Left cardiac atrium (tissue), 4 donors: ENCODE measurements at regions not wholly inside any gene's neighbourhood (a gene's known extent, or its start where the extent isn't known, plus 50 kb on each side); places are given as distances from the start of the nearest gene placed in this dataset.

Experiments
- ATAC-seq, 2 donors: fragments of 200-7000 bp; cut with Tn5 transposase; one replicate each; pipeline ENCODE4 v1.9.1; 2020; ENCODE audit warnings: mild to moderate bottlenecking in 2 of 2, moderate library complexity in 2 of 2
- DNase-seq: peaks from one replicate; pipeline ENCODE4 v3.0.0-alpha.2; 2020
- intact Hi-C, 2 donors: fragments of 100-400 bp; cut with DNase I; formaldehyde crosslinking; loops; one replicate each; pipeline versions ENCODE4 v1.14.1 to v1.15.1; 2022 to 2023
- donor health status: DM: no; HTN: yes; CAD: no.
- donor health status: DM: no; HTN: yes; CAD: no; lungs with severe emphysema.
- donor health status: DM: yes; HTN: yes; CAD: no.
- donor health status: Dilated cardiomyopathy.

- DNase-seq (no peak), ATAC-seq (no peak)
- intact Hi-C loops, result no loop called here
These were observed 380.2 kb downstream of the TXNL1 start for GRCh38 chr18:56258178-56258577.

GRCh38 chr18:56257205-56257604, 381.2 kb downstream of the TXNL1 start:
- ATAC-seq (peak in 1 of 2 donors; percentile 64), DNase-seq (no peak)
- intact Hi-C loops, result no loop called here

- intact Hi-C loops, result no loop called here
- no peak for ATAC-seq
- no peak for DNase-seq
These were observed 381.7 kb downstream of the TXNL1 start for GRCh38 chr18:56256659-56257058.

GRCh38 chr18:56255381-56255780, 383.0 kb downstream of the TXNL1 start:
- ATAC-seq, result no peak
- intact Hi-C loops, result no loop called here
- no peak for DNase-seq

- ATAC-seq, result no peak
- intact Hi-C loops, result no loop called here
- DNase-seq, result no peak
These were observed 385.9 kb downstream of the TXNL1 start for GRCh38 chr18:56252456-56252855.

GRCh38 chr18:56248610-56249235, 389.7 kb downstream of the TXNL1 start:
- DNase-seq, result no peak
- no peak for ATAC-seq
- intact Hi-C loops, result no loop called here

GRCh38 chr18:56246916-56247315, 391.5 kb downstream of the TXNL1 start:
- DNase-seq, result no peak
- intact Hi-C loops, result no loop called here
- no peak for ATAC-seq

GRCh38 chr18:56245866-56246580, 392.4 kb downstream of the TXNL1 start:
- no peak for DNase-seq
- intact Hi-C loops, result no loop called here
- peak in 1 of 2 donors; percentile 77 for ATAC-seq

GRCh38 chr18:56240405-56240804, 398.0 kb downstream of the TXNL1 start:
- intact Hi-C loops, result no loop called here

GRCh38 chr18:56238576-56238975, 399.8 kb downstream of the TXNL1 start:
- ATAC-seq, result no peak
- intact Hi-C loops, result no loop called here
- DNase-seq, result no peak

More at GRCh38 chr18:56240405-56240804, 398.0 kb downstream of the TXNL1 start:
- no peak for DNase-seq
- no peak for ATAC-seq

- intact Hi-C loops, result no loop called here
- ATAC-seq (no peak), DNase-seq (no peak)
These were observed 402.8 kb downstream of the TXNL1 start for GRCh38 chr18:56235481-56236013.

- intact Hi-C loops, result no loop called here
- no peak for ATAC-seq
- no peak for DNase-seq
These were observed 403.3 kb downstream of the TXNL1 start for GRCh38 chr18:56235071-56235470.

- ATAC-seq (peak; percentile 88 to 93), DNase-seq (no peak)
- intact Hi-C loops, result no loop called here
These were observed 404.8 kb downstream of the TXNL1 start for GRCh38 chr18:56233595-56233994.

GRCh38 chr18:56226025-56226424, 412.4 kb downstream of the TXNL1 start:
- DNase-seq, result no peak
- no peak for ATAC-seq
- intact Hi-C loops, result no loop called here

GRCh38 chr18:56224669-56225561, 413.5 kb downstream of the TXNL1 start:
- no peak for ATAC-seq
- intact Hi-C loops, result no loop called here
- no peak for DNase-seq

- no peak for DNase-seq
- intact Hi-C loops, result no loop called here
- no peak for ATAC-seq
These were observed 417.0 kb downstream of the TXNL1 start for GRCh38 chr18:56221195-56222065.

- ATAC-seq, result no peak
- no peak for DNase-seq
- intact Hi-C loops, result no loop called here
These were observed 421.0 kb downstream of the TXNL1 start for GRCh38 chr18:56217406-56217805.

- no peak for ATAC-seq
- intact Hi-C loops, result no loop called here
- DNase-seq, result no peak
These were observed 423.7 kb downstream of the TXNL1 start for GRCh38 chr18:56214706-56215105.

- no peak for ATAC-seq
- DNase-seq, result no peak
- intact Hi-C loops, result no loop called here
These were observed 427.9 kb downstream of the TXNL1 start for GRCh38 chr18:56210520-56210919.
